Stomach (tissue), 8 donors: ENCODE measurements at regions not wholly inside any gene's neighbourhood (a gene's known extent, or its start where the extent isn't known, plus 50 kb on each side); places are given as distances from the start of the nearest gene placed in this dataset.

Source experiments
- DNase-seq, 2 donors: peaks; one replicate each; pipeline versions ENCODE4 v3.0.0 to v3.0.0-alpha.2; 2013 to 2019
- H3K27ac ChIP-seq, 5 donors: fragments of 200-600 bp in 4 of 5; sonication (generic) in 4 of 5; one replicate each; pipeline ENCODE4 v1.5.1; 2013 to 2019; ENCODE audit warnings: mild to moderate bottlenecking in 1 of 5, moderate library complexity in 1 of 5
- H3K27me3 ChIP-seq, 3 donors: fragments of 200-600 bp; sonication (generic); one replicate each; pipeline ENCODE4 v1.5.1; 2017 to 2019; ENCODE audit warnings: mixed run types in 1 of 3
- H3K36me3 ChIP-seq, 4 donors: fragments of 200-600 bp; sonication (generic); 1 replicate in 3 of 4; 2 replicates in 1 of 4; pipeline ENCODE4 v1.5.1; 2016 to 2019
- H3K4me1 ChIP-seq, 4 donors: fragments of 200-600 bp; sonication (generic); one replicate each; pipeline ENCODE4 v1.5.1; 2016 to 2019
- H3K4me3 ChIP-seq, 4 donors: fragments of 200-600 bp; sonication (generic) in 3 of 4; one replicate each; pipeline ENCODE4 v1.5.1; 2016 to 2019; ENCODE audit warnings: mild to moderate bottlenecking in 1 of 4
- H3K9me3 ChIP-seq, 4 donors: fragments of 200-600 bp; sonication (generic); one replicate each; pipeline ENCODE4 v1.5.1; 2016 to 2019
- EP300 ChIP-seq: sonication (generic); formaldehyde crosslinking; IDR thresholded peaks from one replicate; pipeline ENCODE4 v1.6.1; 2017; ENCODE audit warnings: antibody characterized with exemption
- POLR2A ChIP-seq, 4 donors: fragments of 450-650 bp; IDR thresholded peaks; one replicate each; pipeline ENCODE4 v1.6.1; 2016; ENCODE audit warnings: antibody characterized with exemption in 4 of 4, control low read depth in 2 of 4, mild to moderate bottlenecking in 1 of 4, moderate library complexity in 1 of 4
- POLR2AphosphoS5 ChIP-seq, 3 donors: sonication (generic); formaldehyde crosslinking; IDR thresholded peaks; one replicate each; pipeline ENCODE4 v1.6.1; 2016; ENCODE audit warnings: antibody characterized with exemption in 3 of 3
- WGBS, 5 donors: extraction: QIAGEN DNeasy Blood & Tissue Kit in 3 of 5; methylation state at CpG; one replicate each; pipeline versions ENCODE4 v1.1.5 to v1.1.7; 2013 to 2018; 5-methylcytosine and 5-hydroxymethylcytosine counted together
- intact Hi-C: fragments of 100-400 bp; cut with DNase I; formaldehyde crosslinking; loops from one replicate; pipeline ENCODE4 v1.15.1; 2023; ENCODE audit warnings: low total_unique reads
- TF ChIP-seq, protein P1 (sequence below), 7 experiments: fragments of 450-650 bp in 4 of 7; fragments of 200-600 bp in 3 of 7; sonication (generic) in 3 of 7; IDR thresholded peaks; one replicate each; pipeline ENCODE4 v1.5.1; 2016 to 2019; ENCODE audit warnings: antibody characterized with exemption in 7 of 7, control low read depth in 2 of 7, mild to moderate bottlenecking in 1 of 7
- donor health status: healthy with polysubstance abuse.
- donor health status: Bipolar disorder and iron deficiency.
- donor health status: healthy.

DNA sequence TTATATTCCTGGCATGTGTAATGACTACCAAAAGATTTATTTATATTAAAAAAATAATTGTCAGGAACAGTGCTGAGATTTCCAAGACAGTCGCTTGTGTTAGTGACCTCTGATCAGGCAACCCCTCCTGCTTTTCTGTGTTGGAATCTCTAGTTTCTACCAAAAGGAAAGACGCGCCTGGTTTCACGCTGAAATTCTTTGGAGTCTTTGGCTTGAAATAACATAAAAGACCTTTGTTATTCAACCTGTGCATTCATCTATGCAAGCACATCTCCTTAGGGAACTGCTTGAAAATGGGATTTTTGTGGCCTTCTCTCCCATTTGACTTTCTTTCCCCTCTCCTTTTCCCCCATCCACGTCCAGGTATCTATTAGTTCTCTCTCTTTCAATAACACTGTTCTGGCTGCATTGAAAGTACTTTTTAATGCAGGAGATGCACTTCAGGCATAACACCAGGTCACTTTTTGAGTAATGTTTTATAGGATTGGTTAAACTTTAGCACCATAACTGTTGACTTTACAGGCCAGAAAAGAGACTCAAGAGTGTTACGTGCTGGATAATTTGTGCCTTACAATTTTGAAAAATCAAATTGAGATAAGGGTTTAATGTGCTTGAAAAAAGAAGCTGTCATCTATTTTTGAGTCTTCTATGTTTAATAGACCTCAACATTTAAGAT, 172.7 kb downstream of the GPAT3 start:
- no peak overlapping the region for H3K4me3 ChIP-seq
- no peaks in the 10 kb centered on the region for H3K4me1 ChIP-seq
- H3K27ac ChIP-seq, result no peak overlapping the region
- intact Hi-C loops, result no loop called here
- TF ChIP-seq POLR2A (IDR thresholded peaks at IDR 0.05) (no peak), EP300 (no peak), POLR2AphosphoS5 (IDR thresholded peaks at IDR 0.05) (no peak)
- TF ChIP-seq, protein P1, sequence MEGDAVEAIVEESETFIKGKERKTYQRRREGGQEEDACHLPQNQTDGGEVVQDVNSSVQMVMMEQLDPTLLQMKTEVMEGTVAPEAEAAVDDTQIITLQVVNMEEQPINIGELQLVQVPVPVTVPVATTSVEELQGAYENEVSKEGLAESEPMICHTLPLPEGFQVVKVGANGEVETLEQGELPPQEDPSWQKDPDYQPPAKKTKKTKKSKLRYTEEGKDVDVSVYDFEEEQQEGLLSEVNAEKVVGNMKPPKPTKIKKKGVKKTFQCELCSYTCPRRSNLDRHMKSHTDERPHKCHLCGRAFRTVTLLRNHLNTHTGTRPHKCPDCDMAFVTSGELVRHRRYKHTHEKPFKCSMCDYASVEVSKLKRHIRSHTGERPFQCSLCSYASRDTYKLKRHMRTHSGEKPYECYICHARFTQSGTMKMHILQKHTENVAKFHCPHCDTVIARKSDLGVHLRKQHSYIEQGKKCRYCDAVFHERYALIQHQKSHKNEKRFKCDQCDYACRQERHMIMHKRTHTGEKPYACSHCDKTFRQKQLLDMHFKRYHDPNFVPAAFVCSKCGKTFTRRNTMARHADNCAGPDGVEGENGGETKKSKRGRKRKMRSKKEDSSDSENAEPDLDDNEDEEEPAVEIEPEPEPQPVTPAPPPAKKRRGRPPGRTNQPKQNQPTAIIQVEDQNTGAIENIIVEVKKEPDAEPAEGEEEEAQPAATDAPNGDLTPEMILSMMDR (IDR thresholded peaks at IDR 0.05), result no peak
- DNase-seq, result no peak
- H3K27me3 ChIP-seq, result no peaks in the 10 kb centered on the region
- 48 to 62% (median 55%) methylated on average over 6 of the region's 6 CpGs for WGBS, 5 donors
- H3K36me3 ChIP-seq, result no peaks in the 10 kb centered on the region
- H3K9me3 ChIP-seq, result no peaks in the 10 kb centered on the region

DNA sequence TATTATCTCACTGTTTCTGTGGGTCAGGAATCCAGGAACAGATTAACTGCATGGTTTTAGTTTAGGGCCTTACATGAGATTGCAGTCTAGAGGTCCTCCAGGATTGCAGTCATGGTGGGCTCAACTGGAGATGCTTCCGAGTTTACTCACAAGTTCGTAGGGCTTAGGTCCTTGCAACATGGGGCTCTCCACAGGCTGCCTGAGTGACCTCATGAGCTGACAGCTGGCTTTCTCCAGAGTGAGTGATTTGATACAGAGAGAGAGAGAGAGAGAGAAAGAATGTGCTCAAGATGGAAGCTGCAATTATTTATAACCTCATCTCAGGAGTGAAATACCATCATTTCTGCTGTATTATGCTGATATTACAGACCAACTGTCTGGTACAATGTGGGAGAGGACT, 168.9 kb downstream of the GPAT3 start:
- no peak for DNase-seq
- 73 to 87% (median 81%) methylated on average over 2 of the region's 2 CpGs for WGBS, 5 donors
- Histone ChIP-seq H3K4me1 (no peaks in the 10 kb centered on the region), H3K9me3 (peaks cover 0 to 20% (median 10%) of the 10 kb centered on the region in 4 donors), H3K27me3 (no peaks in the 10 kb centered on the region), H3K36me3 (no peaks in the 10 kb centered on the region), H3K27ac (no peak overlapping the region), H3K4me3 (no peak overlapping the region)
- no peak for TF ChIP-seq POLR2A (IDR thresholded peaks at IDR 0.05)
- TF ChIP-seq EP300, result no peak
- intact Hi-C loops, result no loop called here

DNA sequence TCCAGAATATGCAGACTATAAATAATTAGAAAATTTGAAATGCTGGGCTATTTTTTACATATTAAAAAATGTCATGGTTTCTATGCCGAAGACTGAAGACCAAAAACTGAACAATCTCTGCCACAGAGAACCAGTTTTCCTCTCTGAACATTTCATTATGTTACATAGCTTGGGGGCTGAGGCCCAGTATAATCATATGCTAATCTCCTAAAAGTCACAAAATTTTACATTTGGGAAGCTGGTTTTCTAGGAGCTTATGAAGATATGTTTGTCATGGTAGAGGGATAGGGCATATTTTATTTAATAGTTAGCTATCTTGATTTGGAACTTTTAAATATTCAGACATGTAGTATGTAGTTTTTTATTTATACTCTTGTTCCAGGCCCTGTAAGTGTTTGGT, 167.8 kb downstream of the GPAT3 start:
- H3K4me1 ChIP-seq, result no peaks in the 10 kb centered on the region
- TF ChIP-seq POLR2A (IDR thresholded peaks at IDR 0.05) (no peak), POLR2AphosphoS5 (IDR thresholded peaks at IDR 0.05) (no peak), EP300 (no peak)
- TF ChIP-seq, protein P1 (IDR thresholded peaks at IDR 0.05), result no peak
- H3K9me3 ChIP-seq, result peaks cover 0 to 20% (median 10%) of the 10 kb centered on the region in 4 donors
- H3K4me3 ChIP-seq, result no peak overlapping the region
- no peak for DNase-seq
- no peaks in the 10 kb centered on the region for H3K36me3 ChIP-seq
- 91 to 97% (median 93%) methylated on average over 1 of the region's 1 CpG for WGBS, 5 donors
- intact Hi-C loops, result no loop called here
- H3K27ac ChIP-seq, result no peak overlapping the region
- no peaks in the 10 kb centered on the region for H3K27me3 ChIP-seq

DNA sequence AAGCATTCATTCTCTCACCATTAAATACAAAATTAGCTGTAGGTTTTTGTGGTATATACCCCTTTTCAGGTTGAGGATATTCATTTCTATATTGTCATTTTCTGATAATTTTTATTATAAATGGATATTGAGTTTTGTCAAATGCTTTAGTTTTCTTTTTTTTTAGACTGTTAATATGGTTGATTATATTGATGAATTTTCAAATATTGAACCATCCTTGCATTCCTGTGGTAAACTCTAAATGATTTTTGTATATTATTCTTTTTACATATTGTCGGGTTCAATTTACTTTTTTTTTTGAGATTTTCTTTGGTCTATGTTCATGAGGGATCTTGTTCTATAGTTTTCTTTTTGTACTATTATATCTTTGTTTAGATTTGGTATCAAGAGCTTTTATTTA, 165.1 kb downstream of the GPAT3 start:
- no peak for TF ChIP-seq POLR2AphosphoS5 (IDR thresholded peaks at IDR 0.05)
- TF ChIP-seq, protein P1 (IDR thresholded peaks at IDR 0.05), result no peak
- TF ChIP-seq POLR2A (IDR thresholded peaks at IDR 0.05), result no peak
- TF ChIP-seq EP300, result no peak
- no peak overlapping the region for H3K4me3 ChIP-seq
- intact Hi-C loops, result no loop called here
- no peak overlapping the region for H3K27ac ChIP-seq
- H3K9me3 ChIP-seq, result peaks cover 0 to 20% (median 10%) of the 10 kb centered on the region in 4 donors
- WGBS, 5 donors, result 82 to 95% (median 93%) methylated on average over 1 of the region's 1 CpG
- no peaks in the 10 kb centered on the region for H3K36me3 ChIP-seq
- DNase-seq, result no peak
- no peaks in the 10 kb centered on the region for H3K27me3 ChIP-seq
- H3K4me1 ChIP-seq, result no peaks in the 10 kb centered on the region

DNA sequence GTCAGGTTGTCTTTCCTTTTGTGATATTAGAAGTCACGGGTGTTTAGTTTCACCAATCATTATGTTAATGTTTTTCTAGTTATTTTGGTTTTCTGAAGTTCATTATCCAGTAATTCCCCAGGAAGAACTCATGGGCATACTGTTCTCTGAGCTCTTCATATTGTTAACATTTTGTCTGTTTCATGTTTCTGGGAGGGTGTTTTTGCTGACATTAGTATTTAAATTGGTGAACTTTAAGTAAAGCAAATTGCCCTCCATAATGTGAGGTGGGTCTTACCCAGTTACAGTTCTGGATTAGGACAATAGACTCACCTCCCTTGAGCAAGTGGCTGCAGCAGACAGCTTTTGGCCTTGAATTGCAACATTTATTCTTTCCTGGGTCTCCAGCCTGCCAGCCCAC, 163.4 kb downstream of the GPAT3 start:
- Histone ChIP-seq H3K27ac (no peak overlapping the region), H3K36me3 (no peaks in the 10 kb centered on the region), H3K4me3 (no peak overlapping the region), H3K27me3 (no peaks in the 10 kb centered on the region), H3K9me3 (peaks cover 0 to 20% (median 10%) of the 10 kb centered on the region in 4 donors), H3K4me1 (no peaks in the 10 kb centered on the region)
- whole genome bisulfite sequencing, 5 donors, result 68 to 95% (median 84%) methylated on average over 1 of the region's 1 CpG
- intact Hi-C loops, result no loop called here
- no peak for DNase-seq
- TF ChIP-seq, protein P1 (IDR thresholded peaks at IDR 0.05), result no peak
- TF ChIP-seq POLR2A (IDR thresholded peaks at IDR 0.05) (no peak), EP300 (no peak), POLR2AphosphoS5 (IDR thresholded peaks at IDR 0.05) (no peak)
